Stimulated activated CD8-positive, alpha-beta memory T cell treated with anti-CD3 and anti-CD28 coated beads, Interleukin-15, amount 100 ng/mL, for 24 hours (primary cell): ENCODE measurements at regions not wholly inside any gene's neighbourhood (a gene's known extent, or its start where the extent isn't known, plus 50 kb on each side); places are given as distances from the start of the nearest gene placed in this dataset.
A peak's percentile ranks its signal among the peaks of the same experiment; 100 is the strongest.

Experiments
- DNase-seq: peaks from one replicate; pipeline ENCODE4 v3.0.0-alpha.2; 2020; ENCODE audit warnings: low read depth

DNA sequence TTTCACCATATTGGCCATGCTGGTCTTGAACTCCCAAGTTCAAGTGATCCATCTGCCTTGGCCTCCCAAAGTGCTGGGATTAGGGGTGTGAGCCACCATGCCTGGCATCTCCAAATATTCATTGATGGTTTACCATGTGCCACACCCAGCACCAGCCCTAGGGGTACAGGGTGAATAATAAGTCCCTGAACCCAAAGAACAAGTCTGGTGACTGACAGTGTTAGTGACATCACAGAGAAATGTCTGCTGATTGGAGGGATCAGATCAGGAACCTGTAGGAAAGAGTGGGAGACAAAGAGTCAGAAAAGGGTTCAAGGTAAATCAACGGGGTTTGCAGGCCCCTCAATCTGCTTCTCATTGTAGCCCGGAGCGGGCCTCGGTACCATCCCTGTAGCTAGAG lies 118.4 kb upstream of the NABP1 start:
- no peak for DNase-seq

DNA sequence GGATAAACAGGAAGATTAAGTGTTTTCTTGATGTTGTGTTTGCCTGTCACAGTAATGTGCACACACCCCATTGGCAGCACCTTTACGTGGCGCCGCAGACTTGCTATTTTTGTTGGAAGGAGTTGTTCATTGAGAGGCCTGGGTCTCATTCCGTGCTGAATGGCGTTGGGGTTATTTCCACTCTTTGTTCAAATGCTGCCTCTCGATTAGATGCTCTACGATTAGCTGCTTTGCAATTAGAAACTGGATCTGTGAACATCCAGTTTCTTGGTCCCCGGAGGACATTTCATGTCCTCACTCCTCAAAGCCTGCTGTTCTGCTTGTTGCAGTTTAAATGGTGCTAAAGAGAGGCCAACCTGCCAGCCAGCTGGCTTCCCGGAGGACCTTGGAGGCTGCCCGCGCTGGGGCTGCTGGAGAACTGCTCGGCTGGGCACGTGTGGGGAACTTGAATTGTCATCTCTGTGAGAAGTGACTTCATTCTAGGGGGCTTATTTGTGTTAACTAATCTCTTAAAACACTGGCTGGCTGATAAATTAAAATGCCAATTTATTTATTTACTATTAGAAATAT lies 117.4 kb upstream of the NABP1 start:
- DNase-seq, result no peak

DNA sequence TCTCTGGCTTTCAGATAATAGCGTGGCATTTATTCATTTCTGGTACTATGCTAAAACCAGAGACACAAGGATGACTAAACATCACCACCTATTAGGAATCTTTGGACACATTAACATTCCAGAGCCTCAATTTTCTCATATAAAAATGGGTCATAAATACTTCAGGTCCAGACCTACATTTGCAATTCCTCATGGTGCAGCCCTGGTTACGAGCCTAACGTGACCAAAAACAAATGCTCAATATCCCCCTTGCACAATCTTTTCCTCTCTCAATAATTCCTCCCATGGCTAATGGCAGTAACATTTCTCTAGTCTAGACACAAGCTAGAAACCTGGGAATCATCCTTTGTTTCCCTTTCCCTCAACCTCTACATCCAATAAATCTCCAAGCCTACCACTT lies 112.8 kb upstream of the NABP1 start:
- DNase-seq, result no peak

DNA sequence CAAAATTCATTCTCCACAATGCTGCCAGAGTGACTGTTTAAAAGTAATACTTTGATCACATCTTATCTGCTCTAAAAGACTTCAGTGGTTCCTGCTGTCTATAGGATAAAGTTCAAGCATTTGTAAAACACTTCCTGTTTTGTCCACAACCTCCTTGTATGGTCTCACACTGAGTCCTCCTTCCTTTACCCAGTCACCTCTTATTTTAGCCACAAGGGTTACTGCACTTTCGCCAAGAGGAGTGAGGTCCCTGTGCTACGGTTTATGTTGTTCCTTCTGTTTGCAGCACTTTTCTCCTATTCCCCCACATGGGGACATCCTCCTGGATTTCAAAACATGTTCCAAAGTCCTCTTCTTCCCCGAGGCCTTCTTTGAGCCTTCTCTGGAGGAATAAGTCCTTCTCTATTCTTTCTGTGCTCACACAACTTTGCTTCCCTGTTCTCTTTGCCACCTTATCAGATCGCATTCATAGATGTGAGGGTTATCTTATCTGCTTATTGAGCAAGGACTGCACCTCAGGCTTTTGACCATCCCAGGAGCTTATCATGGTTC lies 112.2 kb upstream of the NABP1 start:
- no peak for DNase-seq

- peak; percentile 28 for DNase-seq
Observed at GRCh38 chr2:191566344-191566743, 111.6 kb upstream of the NABP1 start.

DNA sequence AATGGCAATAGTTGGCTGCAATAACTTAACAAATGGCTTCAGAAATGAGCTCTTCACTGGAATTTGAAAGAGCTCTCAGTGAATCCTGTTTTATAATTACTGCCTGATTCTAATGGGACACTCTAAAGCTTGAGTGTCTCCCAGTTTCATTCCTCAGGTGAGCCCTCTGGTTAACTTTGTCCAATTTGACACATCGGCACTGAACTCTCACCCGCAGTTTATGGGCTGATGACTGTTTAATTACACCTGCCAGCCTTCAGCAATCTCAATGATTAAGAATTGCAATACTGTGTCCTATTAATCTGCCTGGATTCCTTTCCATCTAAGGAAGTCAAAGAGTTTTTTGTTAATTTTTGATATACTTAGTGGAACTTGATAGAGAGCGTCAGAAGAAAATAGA lies 110.7 kb upstream of the NABP1 start:
- DNase-seq, result no peak

GRCh38 chr2:191569025-191569424 lies 108.9 kb upstream of the NABP1 start:
- DNase-seq, result no peak

GRCh38 chr2:191571163-191571769 lies 106.7 kb upstream of the NABP1 start:
- DNase-seq, result no peak

- DNase-seq, result no peak
Observed at GRCh38 chr2:191572319-191572718, 105.6 kb upstream of the NABP1 start.

DNA sequence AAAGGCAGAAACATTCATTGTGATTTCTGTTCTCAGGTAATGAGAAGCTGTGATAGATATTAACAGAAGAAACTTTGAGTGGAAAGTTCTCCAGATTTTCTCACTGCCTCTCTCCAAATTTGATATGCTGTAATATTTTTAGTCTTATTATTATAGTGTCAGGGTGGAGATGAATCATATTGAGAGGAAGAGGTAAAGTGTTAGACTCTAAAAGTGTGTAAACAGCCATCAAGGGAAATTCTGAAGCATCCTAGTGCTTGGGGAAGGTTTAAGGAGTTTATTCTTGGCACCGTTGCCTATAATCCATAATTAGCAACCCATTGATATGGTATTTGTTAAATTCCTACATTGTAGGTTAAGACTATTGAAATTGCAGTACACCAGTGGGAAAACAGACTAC lies 104.7 kb upstream of the NABP1 start:
- no peak for DNase-seq

DNA sequence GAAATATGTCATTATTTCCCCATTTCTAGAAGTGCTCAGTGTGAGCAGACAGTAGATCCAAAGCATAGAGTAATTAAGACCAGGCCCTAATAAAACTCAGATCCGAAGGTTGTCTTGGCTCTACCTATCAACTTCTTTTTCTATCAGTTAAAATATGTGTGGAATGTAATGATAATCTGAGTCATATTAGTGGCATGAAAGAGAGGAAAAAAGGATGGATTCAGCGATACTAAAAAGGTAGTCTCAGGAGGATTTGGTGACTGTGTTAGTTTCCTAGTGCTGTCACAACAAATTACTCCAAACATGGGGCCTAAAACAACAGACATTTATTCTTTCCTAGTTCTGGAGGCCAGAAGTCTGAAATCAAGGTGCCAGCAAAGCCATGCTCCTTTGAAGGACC lies 103.7 kb upstream of the NABP1 start:
- no peak for DNase-seq

DNA sequence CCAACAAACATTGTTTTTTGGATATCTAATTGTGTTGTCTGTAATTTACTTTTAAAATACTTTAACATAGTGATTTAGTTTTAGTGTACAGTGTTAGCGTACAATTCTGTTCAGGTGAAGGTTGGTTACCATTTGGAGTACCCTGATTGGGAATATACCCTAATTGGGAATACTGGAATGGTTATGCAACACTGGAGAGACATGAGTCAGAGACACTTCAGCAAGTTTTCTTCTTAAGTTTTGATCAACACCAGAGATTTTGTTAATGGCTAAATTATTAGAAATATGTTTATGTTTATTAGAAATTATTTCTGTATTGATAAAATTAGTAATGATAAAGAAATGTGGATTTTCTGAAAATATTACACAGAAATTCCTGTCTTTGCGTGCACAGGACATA lies 100.3 kb upstream of the NABP1 start:
- no peak for DNase-seq

DNA sequence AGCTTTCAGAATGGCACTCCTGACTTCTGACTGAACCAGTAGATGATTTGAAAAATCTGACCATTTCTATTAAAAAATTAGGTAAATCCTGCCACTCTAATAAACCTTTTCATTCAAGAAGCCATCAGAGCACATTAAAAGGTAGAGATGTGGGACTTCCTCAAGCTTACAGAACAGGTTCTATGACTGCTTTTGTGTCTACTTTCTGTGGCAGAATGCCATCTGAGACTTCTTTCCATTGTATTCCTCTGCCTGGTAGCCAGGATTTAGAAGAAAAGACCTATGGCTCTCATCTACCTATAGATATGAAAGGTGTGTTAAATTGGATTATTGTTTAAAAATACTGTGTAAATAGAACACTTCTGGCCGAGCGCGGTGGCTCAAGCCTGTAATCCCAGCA lies 99.9 kb upstream of the NABP1 start:
- DNase-seq, result no peak

- no peak for DNase-seq
Observed at GRCh38 chr2:191580581-191580980, 97.4 kb upstream of the NABP1 start.

DNA sequence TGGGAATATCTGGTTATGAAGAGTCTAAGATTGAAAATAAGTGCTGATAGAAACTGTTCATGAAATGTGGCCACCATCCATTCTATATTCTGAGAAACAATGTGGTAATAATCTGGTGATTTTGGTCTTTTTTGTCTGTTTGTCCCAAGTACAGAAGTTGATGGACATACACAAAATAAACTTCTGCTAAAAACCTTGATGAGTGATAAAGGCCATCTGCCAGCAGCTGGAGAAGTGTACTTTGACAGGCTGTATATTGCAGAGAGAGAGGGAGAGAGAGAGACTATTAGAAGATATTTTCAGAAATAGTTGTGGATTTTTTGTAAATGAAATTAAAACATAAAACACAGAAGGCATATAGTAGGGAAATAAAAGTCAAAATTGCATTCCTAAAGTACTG lies 96.9 kb upstream of the NABP1 start:
- DNase-seq, result no peak

DNA sequence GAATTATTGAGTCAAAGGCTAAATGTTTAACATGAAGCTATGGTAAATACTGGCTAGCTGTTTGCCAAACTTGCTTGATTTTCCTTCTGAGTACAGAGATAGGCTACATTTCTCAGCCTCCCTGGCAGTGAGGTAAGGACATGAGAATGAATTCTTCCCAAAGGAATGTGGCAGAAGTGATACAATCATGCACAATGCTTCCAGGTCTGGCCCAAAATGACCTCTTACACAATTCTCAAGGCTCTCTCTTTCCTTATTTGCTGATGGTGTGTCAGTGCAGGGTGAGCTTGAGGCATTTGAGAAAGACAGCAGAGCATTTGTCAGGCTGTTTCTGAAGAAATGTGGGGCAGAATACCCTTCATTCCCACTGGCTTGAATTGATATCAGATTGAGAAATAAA lies 95.6 kb upstream of the NABP1 start:
- DNase-seq, result no peak

- no peak for DNase-seq
Observed at GRCh38 chr2:191591025-191591424, 86.9 kb upstream of the NABP1 start.

GRCh38 chr2:191593622-191594385 lies 84.1 kb upstream of the NABP1 start:
- no peak for DNase-seq

GRCh38 chr2:191597186-191597751 lies 80.7 kb upstream of the NABP1 start:
- no peak for DNase-seq

DNA sequence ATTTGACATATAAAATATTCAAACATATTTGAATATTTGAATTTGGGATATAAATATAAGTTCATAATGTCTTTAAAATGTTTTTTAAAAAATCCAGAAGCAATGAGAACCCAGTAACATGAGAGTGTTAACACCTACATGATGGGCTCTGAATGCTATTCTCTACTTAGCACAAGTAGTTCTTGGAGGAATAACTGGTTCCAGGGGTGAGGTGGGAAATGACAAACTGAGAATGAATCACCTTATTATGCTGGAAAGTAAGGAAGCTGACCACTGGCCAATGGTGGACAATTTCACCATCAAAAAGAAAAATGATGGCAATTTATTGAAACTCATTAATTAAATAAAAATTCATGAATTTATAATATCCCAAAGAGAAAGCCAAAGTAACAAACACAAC lies 79.6 kb upstream of the NABP1 start:
- DNase-seq, result no peak

DNA sequence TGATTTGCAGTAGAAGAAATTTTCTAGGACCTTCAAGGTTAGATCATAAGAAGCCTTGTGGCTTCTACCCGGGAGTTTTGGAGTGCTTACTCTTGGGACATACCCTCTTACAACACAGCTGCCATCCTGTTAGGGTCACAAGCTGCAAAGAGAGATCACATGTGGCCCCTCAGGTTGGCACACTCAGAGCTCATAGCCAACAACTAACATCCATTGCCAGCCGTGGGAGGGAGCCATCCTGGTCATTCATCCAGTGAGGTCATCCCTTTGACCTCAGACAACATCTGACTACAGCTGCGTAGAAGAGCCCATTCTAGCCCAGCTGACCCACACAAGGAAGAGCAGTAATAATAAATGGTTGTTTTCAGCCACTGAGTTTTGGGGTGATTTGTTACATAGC lies 76.9 kb upstream of the NABP1 start:
- DNase-seq, result no peak

DNA sequence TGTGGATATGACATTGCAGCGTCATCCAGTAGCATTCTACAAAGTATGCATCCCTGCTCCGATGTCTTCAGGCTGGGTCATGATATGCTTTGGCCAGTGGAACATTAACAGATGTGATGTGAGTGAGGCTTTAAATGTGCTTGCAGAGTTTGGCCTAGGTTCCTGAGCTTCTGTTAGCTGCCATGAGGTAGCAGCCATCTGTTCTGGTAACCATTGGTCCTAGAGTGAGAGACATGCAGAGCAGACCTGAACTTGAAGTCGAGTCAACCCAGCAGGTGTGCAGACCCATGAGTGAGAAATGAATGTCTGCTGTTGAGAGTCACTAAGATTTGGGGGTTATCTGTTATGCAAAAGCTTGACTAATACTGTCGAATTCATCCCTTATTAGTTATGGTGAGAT lies 73.8 kb upstream of the NABP1 start:
- DNase-seq, result no peak

GRCh38 chr2:191607096-191607495 lies 70.8 kb upstream of the NABP1 start:
- no peak for DNase-seq
